HFFc6 (cell line): ENCODE measurements at regions not wholly inside any gene's neighbourhood (a gene's known extent, or its start where the extent isn't known, plus 50 kb on each side); places are given as distances from the start of the nearest gene placed in this dataset.

Source experiments
- DNase-seq: peaks from one replicate; pipeline ENCODE4 v3.0.0-alpha.2; 2018
- H3K27ac Mint-ChIP-seq: 2 replicates; pipeline ENCODE4 v1.8.0; 2020; ENCODE audit warnings: mild to moderate bottlenecking, mixed read lengths
- H3K27me3 Mint-ChIP-seq: 2 replicates; pipeline ENCODE4 v1.8.0; 2021; ENCODE audit warnings: mild to moderate bottlenecking, moderate library complexity, mixed read lengths; ENCODE audit not compliant: insufficient read depth
- H3K36me3 Mint-ChIP-seq: 2 replicates; pipeline ENCODE4 v1.8.0; 2021; ENCODE audit warnings: low read depth, mixed read lengths
- H3K4me1 Mint-ChIP-seq: 2 replicates; pipeline ENCODE4 v1.8.0; 2020; ENCODE audit warnings: low read depth, mixed read lengths
- H3K4me3 Mint-ChIP-seq: 2 replicates; pipeline ENCODE4 v1.8.0; 2020; ENCODE audit warnings: mild to moderate bottlenecking, moderate library complexity, mixed read lengths
- H3K9me3 Mint-ChIP-seq: 2 replicates; pipeline ENCODE4 v1.8.0; 2020; ENCODE audit warnings: mild to moderate bottlenecking, mixed read lengths
- CTCF ChIP-seq: fragments of 200-600 bp; sonication (generic); IDR thresholded peaks from 2 replicates; pipeline ENCODE4 v1.5.0; 2021; ENCODE audit warnings: antibody characterized with exemption, mild to moderate bottlenecking

GRCh38 chr10:62545160-62546066 is 171.2 kb downstream of the ZNF365 start:
- Mint-ChIP-seq H3K4me1 (peaks cover 11% of the 10 kb centered on the region), H3K4me3 (no peak overlapping the region), H3K9me3 (no peaks in the 10 kb centered on the region), H3K36me3 (no peaks in the 10 kb centered on the region), H3K27ac (no peak overlapping the region), H3K27me3 (no peaks in the 10 kb centered on the region; the same call in 1 of the 2 replicates)
- TF ChIP-seq CTCF, result no peak
- DNase-seq, result peak; percentile 24

DNA sequence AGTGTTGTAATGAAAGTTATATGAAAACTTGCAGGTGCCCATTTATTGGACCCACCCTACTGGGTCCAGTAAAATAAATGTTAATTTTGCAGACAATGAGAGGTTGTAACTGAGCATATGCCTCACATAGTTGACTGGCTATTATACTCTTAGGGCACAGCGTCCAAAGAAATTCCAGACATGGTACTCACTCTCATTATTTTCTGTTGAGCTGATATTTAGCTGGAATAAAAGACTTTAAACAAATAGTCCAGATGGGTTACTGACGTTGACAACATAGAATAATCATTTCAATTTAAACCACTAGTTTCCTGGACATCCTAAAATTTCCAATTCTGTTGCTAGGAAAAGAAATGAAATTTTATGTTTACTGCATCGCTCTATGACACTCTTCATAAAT is 174.5 kb downstream of the ZNF365 start:
- H3K9me3 Mint-ChIP-seq, result no peaks in the 10 kb centered on the region
- no peak overlapping the region for H3K27ac Mint-ChIP-seq
- no peak for DNase-seq
- no peak overlapping the region for H3K4me3 Mint-ChIP-seq
- TF ChIP-seq CTCF, result no peak
- H3K4me1 Mint-ChIP-seq, result peaks cover 11% of the 10 kb centered on the region
- H3K27me3 Mint-ChIP-seq, result no peaks in the 10 kb centered on the region; the same call in 1 of the 2 replicates
- no peaks in the 10 kb centered on the region for H3K36me3 Mint-ChIP-seq

DNA sequence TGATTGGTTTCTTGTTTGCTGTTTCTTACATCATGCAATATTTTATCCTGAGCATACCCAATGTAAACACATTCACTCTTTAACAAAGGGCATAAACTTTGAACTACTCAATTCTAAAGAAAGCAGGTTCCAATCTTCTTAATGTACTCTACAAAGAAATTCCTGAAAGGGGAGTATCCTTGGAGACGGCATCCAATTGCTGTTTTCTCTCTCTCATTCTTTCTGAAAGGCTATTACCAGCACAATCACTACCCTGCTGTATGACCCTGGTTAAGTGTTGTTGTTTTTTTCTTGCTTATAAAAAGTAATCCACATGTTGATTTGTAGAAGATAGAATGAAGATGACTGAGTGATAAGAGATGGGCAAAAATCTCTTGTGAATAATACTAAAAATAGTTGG is 176.0 kb downstream of the ZNF365 start:
- Mint-ChIP-seq H3K9me3 (no peaks in the 10 kb centered on the region), H3K4me1 (peaks cover 9% of the 10 kb centered on the region), H3K36me3 (no peaks in the 10 kb centered on the region), H3K27me3 (no peaks in the 10 kb centered on the region; the same call in 1 of the 2 replicates), H3K4me3 (no peak overlapping the region), H3K27ac (no peak overlapping the region)
- no peak for DNase-seq
- no peak for TF ChIP-seq CTCF

DNA sequence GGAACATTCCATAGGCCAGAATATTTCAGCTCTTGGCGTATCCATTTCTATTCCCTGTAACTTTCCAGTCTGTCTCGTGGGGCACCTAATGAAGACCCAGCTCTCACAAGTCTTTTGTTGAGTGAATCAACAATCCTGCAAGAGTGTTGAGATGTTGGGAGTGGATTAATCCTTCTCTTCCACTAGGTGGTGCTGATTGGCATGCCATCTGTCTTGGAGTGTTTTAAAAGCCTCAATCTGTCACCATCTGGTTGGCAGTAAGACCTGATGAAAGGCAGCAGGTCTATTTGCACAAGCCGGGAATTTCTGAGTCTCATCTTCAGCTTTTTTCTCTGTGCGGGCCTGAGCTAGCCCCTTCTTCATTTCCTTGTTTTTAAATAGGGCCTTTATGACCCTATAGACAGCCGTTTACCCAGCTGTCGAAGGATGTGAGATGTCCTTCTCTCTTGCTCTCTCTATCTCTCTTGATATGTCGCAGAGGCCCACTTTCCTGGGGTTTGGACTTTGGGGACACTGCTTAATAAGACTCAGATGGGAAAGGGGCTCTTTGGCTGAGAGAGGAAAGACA is 180.5 kb downstream of the ZNF365 start:
- Mint-ChIP-seq H3K4me1 (peaks cover 8% of the 10 kb centered on the region), H3K27me3 (no peaks in the 10 kb centered on the region), H3K4me3 (no peak overlapping the region), H3K9me3 (no peaks in the 10 kb centered on the region), H3K27ac (no peak overlapping the region), H3K36me3 (no peaks in the 10 kb centered on the region)
- peak; percentile 86 for TF ChIP-seq CTCF
- DNase-seq, result peak; percentile 58

DNA sequence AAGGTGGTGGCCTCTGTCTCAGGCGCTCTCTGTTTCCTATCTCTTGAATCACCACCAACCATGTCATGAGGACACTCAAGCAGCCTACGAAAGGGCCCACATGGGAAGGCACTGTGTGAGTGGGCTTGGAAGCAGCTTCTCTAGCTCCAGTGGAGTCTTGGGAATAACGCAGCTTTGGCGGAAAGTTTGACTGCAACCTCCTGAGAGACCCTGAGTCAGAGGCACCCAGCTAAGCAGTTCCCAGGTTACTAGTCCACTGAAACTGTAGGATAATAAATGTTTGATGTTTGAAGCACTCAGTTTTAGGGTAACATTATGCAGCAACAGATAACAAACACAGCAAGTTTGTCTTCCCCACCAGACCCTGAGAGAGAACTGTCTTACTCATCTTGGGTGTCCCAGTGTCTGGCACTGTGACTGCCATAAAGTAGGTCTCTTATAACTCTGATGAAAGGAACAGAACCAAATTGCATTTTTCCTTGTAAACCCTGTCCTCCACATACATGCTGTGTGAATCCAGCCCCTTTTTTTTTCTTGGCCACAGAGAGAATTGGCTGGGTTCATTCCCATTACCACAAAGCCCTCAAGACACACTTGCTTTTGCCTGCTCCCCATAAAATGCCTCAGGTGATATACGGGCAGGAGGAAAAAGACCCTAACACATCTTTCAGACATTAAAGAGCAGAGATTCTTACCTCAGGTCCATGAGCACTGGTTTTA is 185.5 kb downstream of the ZNF365 start:
- H3K4me1 Mint-ChIP-seq, result peaks cover 44% of the 10 kb centered on the region
- H3K9me3 Mint-ChIP-seq, result no peaks in the 10 kb centered on the region
- peak overlapping the region; percentile 66; the same call in 1 of the 2 replicates for H3K27ac Mint-ChIP-seq
- no peak overlapping the region for H3K4me3 Mint-ChIP-seq
- no peaks in the 10 kb centered on the region for H3K27me3 Mint-ChIP-seq
- no peaks in the 10 kb centered on the region for H3K36me3 Mint-ChIP-seq
- TF ChIP-seq CTCF, result no peak
- no peak for DNase-seq
